ENCODE measurements at regions not wholly inside any gene's neighbourhood (a gene's known extent, or its start where the extent isn't known, plus 50 kb on each side); places are given as distances from the start of the nearest gene placed in this dataset.
"Not testable (repeated sequence)": the region's sequence is repeated elsewhere in the genome, so short reads cannot be mapped to it uniquely, and the experiment has no call there.

GRCh38 chr4:111398906-111399330, 746.3 kb upstream of the FAM241A start:
- intact Hi-C loops (cut with micrococcal nuclease) = no loop called here

DNA sequence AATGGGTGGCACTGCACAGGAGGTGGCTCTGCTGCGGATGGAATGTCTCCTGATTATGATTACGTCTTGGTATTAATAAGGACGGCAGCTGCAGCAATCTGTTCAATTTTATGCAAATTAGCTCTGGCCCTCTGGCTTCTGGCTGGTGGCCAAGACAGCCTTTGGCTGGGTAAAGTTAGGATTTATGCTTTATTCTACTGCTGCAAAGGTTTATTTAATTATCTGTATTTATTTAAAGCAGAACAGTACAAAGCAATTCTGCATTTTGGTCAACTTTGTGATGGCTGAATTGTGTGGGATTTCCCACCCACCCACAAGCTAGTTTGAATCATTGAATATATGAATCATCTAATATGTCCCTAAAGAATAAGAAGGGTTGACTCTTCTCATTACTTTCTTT, 745.6 kb upstream of the FAM241A start:
- intact Hi-C loops (cut with micrococcal nuclease) = no loop called here

GRCh38 chr4:111400741-111401140, 744.5 kb upstream of the FAM241A start:
- intact Hi-C loops (cut with micrococcal nuclease) = no loop called here

DNA sequence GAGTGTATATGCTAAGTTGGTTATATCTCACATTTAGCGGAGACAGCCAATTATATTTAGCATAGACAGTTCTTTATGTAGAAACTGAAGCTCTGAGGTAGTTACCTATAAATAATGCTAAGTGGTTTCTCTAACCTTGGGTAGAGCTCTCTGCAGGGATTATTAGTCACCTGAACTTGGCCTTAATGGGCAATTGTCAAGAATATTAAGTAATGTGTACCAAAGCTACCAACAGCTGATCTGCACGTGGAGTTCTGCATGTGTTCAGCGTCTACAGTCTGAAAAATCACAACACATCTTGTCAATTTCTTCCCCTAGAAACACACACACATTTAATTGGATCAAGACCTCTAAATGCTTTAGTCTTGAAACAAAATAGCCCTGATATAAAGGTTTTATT, 740.6 kb upstream of the FAM241A start:
- intact Hi-C loops (cut with micrococcal nuclease) = no loop called here

- intact Hi-C loops (cut with micrococcal nuclease) = no loop called here
Measured at GRCh38 chr4:111405989-111406388, 739.3 kb upstream of the FAM241A start.

DNA sequence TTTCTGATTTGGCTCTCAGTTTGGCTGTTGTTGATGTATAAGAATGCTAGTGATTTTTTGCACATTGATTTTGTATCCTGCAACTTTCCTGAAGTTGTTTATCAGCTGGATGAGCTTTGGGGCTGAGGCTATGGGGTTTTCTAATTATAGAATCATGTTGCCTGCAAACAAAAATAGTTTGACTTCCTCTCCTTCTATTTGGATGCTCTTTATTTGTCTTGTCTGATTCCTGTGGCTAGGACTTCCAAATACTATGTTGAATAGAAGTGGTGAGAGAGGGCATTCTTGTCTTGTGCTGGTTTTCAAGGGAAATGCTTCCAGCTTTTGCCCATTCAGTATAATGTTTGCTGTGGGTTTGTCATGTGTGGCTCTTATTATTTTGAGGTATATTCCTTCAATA, 734.7 kb upstream of the FAM241A start:
- intact Hi-C loops (cut with micrococcal nuclease) = no loop called here

- intact Hi-C loops (cut with micrococcal nuclease) = no loop called here
Measured at GRCh38 chr4:111417521-111417920, 727.7 kb upstream of the FAM241A start.

DNA sequence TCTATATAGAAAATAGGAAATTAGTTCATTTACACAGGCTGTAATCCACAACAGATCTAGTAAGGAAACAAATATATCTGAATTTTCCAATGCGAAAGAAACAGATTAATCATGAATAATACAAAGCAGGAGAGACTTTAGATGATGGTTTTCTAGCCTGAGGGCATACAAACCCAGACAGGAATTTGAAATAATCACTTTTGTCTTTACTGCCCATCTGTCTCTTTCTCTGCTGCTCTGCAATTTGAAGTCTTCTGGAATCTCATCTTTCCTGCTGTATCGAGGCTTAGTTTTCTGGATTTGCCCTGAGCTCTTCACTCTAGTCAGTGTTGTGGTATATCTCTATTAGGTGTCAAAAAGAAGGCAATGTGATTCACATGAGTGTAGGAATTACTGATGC, 711.8 kb upstream of the FAM241A start:
- intact Hi-C loops (cut with micrococcal nuclease) = no loop called here

- intact Hi-C loops (cut with micrococcal nuclease) = no loop called here
Measured at GRCh38 chr4:111434586-111434985, 710.7 kb upstream of the FAM241A start.

GRCh38 chr4:111435986-111436744, 709.1 kb upstream of the FAM241A start:
- intact Hi-C loops (cut with micrococcal nuclease) = no loop called here

DNA sequence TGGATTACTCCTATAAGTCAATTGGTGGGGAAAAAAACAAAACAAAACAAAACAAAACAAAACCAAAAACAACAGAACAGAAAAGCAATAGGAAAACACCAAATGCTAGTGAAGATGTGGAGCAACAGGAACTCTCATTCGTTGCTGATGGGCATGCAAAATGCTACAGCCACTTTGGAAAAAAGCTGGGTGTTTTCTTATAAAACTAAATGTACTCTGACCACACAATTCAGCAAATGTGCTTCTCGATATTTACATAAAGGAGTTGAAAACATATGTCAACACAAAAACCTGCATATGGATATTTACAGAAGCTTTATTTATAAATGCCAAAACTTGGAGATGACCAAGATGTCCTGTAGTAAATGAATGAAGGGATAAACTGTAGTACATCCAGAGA, 703.6 kb upstream of the FAM241A start:
- intact Hi-C loops (cut with micrococcal nuclease) = no loop called here

DNA sequence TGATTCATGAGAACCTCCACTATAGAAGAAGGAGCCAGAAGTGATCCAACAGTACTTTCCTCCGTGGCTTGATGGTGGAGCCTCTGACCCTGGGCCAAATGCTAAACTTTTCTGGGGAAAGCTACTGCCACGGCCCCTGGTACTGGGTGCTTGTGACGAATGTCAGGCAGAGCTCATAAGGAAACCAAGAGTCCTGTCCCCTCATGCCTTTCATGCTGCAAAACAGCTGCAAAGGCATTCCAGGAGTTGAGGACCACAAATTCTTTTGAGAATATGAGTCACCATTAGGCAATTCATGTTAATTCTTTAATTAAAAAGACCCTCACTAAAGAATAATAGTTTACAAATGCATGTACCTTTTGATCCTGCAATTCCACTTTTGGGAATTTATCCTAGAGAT, 700.4 kb upstream of the FAM241A start:
- intact Hi-C loops (cut with micrococcal nuclease) = not testable (repeated sequence)

DNA sequence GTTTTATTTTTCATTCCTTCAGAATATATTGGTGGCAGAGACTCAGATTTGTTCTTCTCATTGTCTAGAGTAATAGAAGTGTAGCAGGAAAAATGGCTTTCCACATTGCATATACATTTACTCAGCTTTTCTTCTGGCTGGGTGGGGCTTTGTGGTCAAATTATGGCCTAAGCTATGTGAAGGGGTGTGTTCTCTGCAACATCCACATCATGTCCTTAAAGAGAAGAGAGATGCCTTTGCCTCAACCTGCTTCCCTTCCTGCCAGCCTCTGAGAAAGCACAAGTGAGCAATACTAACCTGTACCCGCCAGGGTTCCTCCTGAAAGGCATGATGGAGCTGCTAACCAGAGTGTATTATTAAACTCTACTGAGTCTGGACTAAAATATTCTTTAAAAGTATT, 695.6 kb upstream of the FAM241A start:
- intact Hi-C loops (cut with micrococcal nuclease) = no loop called here

- intact Hi-C loops (cut with micrococcal nuclease) = no loop called here
Measured at GRCh38 chr4:111450867-111451266, 694.4 kb upstream of the FAM241A start.

DNA sequence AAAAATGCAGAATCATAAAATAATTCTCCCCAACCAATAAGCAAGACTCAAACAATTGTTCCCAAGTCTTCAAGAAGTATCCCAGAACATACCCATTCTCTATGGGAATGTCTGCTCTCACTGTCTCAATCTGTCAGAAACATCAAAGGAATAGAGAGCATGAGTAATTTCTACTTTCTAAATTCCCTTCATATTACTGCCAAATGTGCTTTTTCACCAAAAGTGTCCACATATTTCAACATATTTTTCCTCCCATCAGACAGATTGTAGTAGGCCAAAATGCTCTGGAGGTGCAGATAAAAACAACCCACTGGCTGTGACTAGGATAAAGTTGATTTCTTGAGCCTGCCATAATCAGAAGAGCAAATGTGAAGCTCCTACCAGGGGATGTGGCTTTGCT, 692.0 kb upstream of the FAM241A start:
- intact Hi-C loops (cut with micrococcal nuclease) = no loop called here

DNA sequence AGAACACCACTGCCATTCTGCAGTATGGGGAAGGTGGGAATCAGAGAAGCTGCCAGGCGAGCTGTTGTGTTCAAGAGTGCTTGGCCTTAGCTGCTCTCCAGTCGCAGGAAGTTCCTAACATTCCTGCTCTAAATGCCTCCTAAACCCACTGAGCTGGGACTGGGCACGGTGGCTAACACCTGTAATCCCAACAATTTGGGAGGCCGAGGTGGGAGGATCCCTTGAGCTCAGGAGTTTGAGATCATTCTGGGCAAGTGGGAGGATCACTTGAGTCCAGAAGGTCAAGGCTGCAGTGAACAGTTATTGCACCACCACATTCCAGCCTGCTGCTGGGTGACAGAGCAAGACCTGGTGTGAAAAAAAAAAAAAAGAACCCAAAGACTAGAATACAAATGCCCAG, 690.3 kb upstream of the FAM241A start:
- intact Hi-C loops (cut with micrococcal nuclease) = no loop called here

DNA sequence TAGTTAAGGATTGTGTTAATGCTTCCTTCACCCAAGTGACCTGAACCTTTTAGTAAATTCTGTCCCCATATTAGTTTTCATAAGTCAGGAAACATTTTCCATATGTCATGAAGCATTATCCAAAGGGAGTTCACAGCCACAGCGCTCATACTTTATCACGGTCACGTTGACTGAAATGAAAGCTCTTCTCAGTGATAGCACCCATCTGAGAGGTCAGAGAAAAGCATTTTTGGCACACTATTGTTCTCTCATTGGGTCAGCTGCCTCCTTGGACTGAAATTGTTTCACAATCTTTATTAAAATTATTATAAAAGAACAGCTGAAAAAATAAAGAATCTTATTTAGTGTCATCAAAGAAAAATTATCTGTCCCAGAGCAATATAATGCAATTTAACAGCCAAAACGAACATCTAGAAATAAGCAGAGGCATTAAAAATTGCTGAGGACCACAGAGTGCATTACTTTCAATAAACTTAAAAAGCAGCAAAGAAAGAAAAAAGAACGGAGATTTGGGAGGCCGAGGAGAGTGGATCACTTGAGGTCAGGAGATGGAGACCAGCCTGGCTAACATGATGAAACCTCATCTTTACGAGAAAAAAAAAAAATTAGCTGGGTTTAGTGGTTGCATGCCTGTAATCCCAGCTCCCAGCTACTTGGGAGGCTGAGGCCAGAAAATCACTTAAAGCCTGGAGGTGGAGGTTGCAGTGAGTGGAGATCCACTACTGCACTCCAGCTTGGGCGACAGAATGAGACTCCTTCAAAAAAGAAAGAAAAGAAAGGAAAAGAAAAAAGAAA, 680.8 kb upstream of the FAM241A start:
- intact Hi-C loops (cut with micrococcal nuclease) = no loop called here

GRCh38 chr4:111466811-111467604, 678.2 kb upstream of the FAM241A start:
- intact Hi-C loops (cut with micrococcal nuclease) = no loop called here

DNA sequence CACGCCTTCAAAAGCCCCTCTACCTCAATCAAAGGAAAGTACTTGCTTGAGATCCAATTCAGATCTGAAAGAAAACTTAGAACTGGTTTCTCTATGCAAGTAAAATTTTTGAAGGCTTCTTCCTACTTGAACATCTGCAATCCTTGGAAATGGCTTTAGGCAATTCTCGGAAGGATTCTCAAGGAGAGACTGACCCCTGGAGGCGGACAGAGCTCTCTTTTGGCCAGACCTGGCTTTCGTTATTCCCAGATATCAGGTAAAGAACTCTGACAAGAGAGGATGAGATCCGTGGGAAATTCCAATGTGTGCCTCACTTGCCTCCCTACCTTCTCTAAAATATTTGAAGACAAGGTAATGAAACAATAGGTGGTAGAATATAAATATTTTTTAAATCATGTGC, 670.3 kb upstream of the FAM241A start:
- intact Hi-C loops (cut with micrococcal nuclease) = no loop called here

GRCh38 chr4:111475666-111476065, 669.6 kb upstream of the FAM241A start:
- intact Hi-C loops (cut with micrococcal nuclease) = no loop called here

GRCh38 chr4:111480510-111480909, 664.7 kb upstream of the FAM241A start:
- intact Hi-C loops (cut with micrococcal nuclease) = no loop called here

Measured in T-helper 1 cell treated with Interleukin-12 subunit alpha and Interleukin-12 subunit beta and Interleukin-4 antibody, amounts not matched to agents 30 ng/mL and 1 ng/mL, for 36 hours (primary cell).